ENCODE measurements at regions not wholly inside any gene's neighbourhood (a gene's known extent, or its start where the extent isn't known, plus 50 kb on each side); places are given as distances from the start of the nearest gene placed in this dataset.
A peak's percentile ranks its signal among the peaks of the same experiment; 100 is the strongest.

DNA sequence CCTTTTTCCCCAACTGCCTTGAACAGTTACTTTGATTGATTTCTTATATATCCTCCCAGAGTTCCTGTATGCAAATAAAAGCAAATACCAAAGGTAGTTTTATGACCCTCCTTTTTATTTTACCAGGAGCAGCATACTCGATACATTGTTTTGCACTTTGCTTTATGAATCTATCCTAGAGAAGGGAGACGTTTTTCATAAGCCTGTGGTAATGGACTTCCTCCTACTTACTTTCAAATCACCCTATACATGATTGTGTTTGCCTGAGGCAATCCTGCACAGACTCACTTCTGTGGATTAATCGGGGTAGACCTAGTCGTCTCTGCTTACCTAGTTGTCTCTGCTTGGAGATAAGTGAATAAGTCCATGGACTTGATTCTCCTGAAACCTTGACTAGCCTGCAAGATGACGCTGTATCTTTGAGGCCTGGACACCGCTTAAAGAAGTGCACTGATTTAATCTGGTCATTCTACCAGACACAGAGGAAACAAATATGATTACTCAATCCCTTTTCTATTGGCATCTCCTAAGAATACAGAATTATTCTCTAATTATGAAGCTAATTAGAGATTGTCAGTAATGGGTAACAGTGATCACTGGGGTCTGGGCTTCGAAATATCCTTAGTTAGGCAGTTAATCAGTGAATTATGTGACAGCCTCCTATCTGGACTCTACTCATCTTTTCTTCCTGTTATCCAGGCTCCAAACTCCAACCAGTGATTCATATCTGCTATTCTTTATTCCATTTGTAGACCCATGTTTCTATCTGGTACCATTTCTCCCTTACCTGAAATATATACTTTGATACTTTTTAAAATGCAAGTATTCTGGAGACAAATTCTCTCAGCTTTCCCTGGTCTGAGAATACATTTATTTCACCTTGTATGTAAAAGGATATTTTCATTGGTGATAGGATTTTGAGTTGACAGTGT is 447.4 kb upstream of the TRIB2 start:
- TF ChIP-seq, protein P1, sequence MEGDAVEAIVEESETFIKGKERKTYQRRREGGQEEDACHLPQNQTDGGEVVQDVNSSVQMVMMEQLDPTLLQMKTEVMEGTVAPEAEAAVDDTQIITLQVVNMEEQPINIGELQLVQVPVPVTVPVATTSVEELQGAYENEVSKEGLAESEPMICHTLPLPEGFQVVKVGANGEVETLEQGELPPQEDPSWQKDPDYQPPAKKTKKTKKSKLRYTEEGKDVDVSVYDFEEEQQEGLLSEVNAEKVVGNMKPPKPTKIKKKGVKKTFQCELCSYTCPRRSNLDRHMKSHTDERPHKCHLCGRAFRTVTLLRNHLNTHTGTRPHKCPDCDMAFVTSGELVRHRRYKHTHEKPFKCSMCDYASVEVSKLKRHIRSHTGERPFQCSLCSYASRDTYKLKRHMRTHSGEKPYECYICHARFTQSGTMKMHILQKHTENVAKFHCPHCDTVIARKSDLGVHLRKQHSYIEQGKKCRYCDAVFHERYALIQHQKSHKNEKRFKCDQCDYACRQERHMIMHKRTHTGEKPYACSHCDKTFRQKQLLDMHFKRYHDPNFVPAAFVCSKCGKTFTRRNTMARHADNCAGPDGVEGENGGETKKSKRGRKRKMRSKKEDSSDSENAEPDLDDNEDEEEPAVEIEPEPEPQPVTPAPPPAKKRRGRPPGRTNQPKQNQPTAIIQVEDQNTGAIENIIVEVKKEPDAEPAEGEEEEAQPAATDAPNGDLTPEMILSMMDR (conservative IDR thresholded peaks at IDR 0.05; ENCODE audit: low read depth, low read length): no peak
- H3K4me3 ChIP-seq (ENCODE audit: low read depth, low read length): no peak overlapping the region
- DNase-seq (ENCODE audit: low read depth): no peak

DNA sequence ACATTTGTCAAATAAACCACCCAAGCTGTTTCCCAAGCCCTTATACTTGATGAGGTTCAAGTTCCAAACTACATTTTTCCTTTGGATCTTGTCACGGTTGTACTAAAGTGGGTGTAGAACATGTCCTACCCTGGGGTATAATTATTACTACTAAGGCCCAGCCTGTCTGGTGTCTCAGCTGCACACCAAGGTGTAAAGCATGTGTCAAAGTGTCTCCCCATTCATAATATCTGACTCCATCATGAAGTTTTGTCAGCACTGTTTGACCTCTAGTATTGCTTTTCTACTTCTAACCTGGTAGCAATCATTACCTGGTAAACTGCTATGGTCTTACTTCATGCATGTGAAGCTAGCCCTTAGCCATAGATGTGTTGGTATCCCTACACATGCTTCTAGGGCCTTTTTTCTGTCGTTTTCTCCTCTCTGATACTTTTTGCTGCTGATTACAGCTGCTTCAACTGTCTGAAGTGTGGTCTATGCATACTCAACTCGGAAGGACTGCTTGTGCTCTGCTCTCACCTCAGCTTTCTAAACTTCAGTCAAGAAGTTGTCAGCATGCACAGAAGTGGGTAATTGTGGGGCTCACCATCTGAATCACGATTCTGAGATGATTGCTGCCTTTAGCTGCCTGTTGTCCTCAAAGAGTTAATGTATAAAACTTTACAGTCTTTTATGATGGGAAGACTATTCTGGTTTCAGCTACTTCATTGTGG is 445.7 kb upstream of the TRIB2 start:
- no peak for DNase-seq (ENCODE audit: low read depth)
- TF ChIP-seq, protein P1 (conservative IDR thresholded peaks at IDR 0.05; ENCODE audit: low read depth, low read length): no peak
- no peak overlapping the region for H3K4me3 ChIP-seq (ENCODE audit: low read depth, low read length)

DNA sequence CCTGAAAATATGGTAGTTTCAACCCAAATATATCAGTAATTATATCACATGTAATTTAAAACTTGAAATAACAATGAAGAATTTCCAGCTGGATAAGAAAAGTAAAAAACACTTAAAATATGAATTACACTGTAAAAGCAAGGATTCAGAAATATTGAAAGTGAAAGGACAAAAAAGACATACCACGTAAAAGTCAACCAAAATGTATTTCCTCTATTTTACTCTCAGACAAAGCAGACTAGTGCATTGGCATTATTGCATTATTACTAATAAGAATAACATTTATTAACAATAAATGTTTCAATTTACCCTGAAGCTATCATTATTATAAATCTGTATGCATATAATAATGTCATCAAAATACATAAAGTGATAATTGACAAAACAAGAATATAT is 445.1 kb upstream of the TRIB2 start:
- TF ChIP-seq, protein P1 (conservative IDR thresholded peaks at IDR 0.05; ENCODE audit: low read depth, low read length): no peak
- DNase-seq (ENCODE audit: low read depth): no peak
- no peak overlapping the region for H3K4me3 ChIP-seq (ENCODE audit: low read depth, low read length)

DNA sequence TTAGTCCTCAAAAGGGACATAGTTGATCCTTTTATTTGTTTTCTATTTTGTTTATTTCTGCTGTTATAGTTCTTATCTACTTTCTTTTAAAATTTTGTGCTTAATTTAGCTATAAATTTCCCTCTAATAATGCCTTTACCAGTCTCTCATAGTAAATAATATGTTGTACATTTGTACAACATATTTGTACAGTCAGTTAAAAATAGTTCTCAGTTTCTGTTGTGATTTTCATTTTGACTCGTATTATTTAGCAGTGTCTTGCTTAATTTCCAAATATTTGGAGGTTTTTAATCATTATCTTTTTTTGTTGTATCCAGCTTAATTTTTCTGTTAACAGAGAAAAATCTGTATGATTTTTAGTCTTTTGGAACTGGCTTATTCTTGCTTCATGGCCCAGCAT is 443.6 kb upstream of the TRIB2 start:
- DNase-seq (ENCODE audit: low read depth): no peak
- TF ChIP-seq, protein P1 (conservative IDR thresholded peaks at IDR 0.05; ENCODE audit: low read depth, low read length): no peak
- H3K4me3 ChIP-seq (ENCODE audit: low read depth, low read length): no peak overlapping the region

DNA sequence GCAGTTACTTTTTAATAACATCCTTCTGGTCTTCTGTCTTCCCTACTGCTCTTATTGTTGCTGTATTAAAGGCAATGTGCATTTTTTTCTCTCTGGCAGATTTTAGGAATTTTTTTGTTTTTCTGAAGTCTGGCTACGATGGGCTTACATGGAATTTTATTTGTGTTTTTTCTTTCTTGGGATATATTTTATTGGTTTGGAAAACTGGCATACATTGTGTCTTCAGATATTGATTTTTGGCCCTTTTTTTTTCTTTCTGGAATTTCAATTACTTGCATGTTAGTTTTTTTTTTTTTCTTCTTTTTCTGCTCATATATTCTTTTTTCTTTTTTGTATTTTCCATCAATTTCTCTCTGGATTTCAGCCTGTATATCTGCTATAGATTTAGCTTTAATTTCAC is 442.1 kb upstream of the TRIB2 start:
- TF ChIP-seq, protein P1 (conservative IDR thresholded peaks at IDR 0.05; ENCODE audit: low read depth, low read length): no peak
- no peak for DNase-seq (ENCODE audit: low read depth)
- H3K4me3 ChIP-seq (ENCODE audit: low read depth, low read length): no peak overlapping the region

DNA sequence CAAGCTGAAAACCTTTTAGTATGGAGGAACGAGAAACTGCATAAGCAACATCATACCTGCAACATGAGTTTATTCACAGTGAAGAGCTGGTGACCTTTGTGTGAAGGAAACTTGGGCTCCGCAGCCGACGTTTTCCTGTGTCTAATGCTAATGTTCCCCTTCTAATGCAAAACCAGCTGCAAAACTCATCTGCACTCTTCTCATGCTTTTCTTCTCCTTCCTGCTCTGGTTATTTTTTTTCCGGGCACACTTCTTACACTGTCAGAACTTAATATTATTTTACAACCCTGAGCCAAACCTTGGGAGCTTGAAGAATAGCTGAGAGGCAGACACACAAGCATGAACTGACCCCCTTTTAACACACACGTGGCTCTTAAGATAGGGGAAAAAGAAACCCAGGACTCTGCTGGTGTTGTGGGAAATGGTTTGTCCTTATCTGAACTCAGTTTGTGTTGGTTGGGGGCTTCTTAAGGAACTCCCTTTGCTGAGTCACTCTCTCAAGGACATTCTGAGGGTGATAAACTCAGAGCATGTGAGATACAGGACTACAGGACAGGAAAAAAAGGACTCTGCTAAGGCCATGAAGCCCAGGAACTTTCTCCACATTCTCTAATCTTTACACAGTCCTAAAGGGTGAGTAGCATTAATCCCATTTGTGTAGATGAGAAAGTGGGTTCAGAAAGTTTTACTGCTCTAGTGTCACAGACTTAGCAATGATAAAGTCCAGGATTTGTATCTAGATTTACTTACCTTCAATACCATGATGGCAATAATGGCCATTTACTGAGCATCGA is 439.3 kb upstream of the TRIB2 start:
- peak; percentile 34 for DNase-seq (ENCODE audit: low read depth)
- no peak overlapping the region for H3K4me3 ChIP-seq (ENCODE audit: low read depth, low read length)
- TF ChIP-seq, protein P1 (conservative IDR thresholded peaks at IDR 0.05; ENCODE audit: low read depth, low read length): no peak

Measured in choroid plexus epithelial cell (primary cell).